ENCODE measurements at regions not wholly inside any gene's neighbourhood (a gene's known extent, or its start where the extent isn't known, plus 50 kb on each side); places are given as distances from the start of the nearest gene placed in this dataset.

DNA sequence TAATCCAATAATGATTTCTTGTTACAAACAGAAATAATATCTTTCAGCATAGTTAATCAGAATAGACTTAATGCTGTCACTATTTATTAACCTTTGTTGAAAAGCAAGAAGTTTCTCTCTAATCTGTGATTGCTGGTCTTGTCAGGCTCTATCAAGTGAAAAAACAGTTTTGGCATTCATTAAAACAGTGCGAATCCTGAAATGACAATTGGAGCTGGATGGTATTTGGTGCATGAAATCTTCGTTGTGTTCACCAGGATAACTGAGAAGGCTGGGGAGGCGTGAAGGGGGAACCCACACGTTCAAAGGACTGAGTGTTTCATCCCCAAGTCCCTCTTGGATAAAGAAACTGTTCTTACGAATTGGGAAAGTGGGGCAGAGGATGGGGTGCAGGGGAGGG is 190.2 kb upstream of the MYL2 start:
- DNase-seq (ENCODE audit: low read depth in 3 of 3), result no peak

DNA sequence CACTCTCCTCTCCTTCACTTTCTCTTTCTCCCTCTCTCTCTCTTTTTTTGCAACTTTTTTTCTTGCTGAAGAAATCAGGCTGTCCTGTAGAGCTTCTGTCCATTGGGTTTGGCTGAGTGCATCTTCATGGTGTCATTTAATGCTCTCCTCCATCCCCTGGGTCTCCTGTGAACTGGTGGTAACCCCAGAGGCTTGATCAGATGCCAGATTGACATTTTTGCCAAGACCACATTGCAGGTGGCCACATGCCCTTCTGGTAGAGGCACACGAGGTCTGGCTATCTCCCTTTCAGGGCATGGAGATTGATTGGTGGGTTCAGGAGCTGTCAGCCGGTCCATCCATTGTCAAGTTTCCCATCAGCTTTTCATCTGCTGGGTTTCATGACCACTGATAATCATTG is 188.3 kb upstream of the MYL2 start:
- no peak for DNase-seq (ENCODE audit: low read depth in 3 of 3)

DNA sequence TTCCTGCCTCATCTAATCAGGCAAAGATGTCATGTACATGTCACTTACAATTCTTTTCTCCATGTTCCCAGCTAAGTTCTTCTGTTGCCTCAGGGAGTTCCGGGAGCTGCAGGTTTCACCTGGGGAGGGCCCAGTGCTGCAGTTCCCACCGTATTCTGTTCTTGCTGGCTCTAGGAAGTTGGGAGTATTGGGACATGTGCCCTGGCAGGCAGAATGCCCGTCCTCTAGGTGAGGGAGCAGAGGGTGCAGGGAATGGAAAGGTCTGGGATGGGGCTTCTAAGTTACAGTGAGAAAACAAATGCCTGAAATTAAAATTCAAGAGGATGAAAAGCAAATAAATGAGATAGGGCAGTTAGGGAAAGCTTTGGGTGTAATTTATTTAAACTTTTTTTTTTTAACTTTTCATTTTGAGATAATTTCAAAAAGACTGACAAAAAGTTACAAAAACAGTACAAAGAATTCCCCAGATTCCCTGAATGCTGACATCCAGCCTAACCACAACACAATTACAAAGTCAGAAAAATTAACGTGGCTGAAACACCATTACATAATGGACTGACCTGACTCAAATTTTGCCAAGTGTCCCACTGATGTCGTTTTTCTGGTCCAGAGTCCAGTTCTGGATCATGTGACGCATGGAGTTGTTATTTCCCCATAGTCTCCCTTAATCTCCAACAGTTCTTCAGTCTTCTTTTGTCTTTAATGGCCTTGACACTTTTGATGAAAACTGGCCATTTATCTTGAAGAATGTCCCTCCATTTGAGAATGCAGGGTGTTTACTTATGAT is 187.2 kb upstream of the MYL2 start:
- DNase-seq (ENCODE audit: low read depth in 3 of 3), result no peak

DNA sequence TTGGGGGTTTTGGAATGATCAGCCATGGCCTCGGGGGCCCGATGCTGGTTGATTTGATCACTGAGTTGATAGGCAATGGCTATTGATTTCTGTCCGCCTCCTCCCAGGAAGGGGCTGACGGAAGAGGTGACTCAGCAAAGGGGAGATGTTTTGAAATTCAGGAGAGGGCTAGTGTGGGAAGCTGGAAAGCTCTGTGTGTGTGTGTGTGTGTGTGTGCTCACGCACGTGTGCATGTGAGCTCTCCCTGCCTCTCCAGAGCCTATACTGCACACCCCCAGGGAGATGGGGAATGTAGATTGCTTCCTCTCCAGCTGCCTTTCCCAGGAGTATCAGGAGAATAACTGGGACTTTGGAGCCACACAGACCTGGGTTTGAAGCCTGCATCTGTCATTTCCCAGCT is 184.9 kb upstream of the MYL2 start:
- DNase-seq (ENCODE audit: low read depth in 3 of 3), result no peak

DNA sequence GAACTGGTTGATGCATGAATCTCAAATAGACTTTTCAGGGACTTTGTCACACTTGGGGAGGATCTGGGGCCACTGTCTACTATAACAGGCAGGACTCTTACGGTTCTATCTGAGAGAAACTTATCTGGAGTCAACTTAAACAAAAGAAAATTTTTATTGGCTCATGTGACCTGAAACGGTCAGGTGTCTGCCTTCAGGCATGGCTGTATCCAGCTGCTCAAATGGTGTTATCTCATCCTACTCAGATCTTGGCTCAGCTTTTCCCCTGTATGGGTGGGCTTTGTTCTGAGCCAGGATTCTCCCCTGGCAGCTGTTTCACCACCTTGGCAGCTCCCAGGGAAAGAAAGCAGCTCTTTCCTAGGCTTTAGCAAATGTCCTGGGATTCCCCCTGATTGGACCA is 183.2 kb upstream of the MYL2 start:
- no peak for DNase-seq (ENCODE audit: low read depth in 3 of 3)

DNA sequence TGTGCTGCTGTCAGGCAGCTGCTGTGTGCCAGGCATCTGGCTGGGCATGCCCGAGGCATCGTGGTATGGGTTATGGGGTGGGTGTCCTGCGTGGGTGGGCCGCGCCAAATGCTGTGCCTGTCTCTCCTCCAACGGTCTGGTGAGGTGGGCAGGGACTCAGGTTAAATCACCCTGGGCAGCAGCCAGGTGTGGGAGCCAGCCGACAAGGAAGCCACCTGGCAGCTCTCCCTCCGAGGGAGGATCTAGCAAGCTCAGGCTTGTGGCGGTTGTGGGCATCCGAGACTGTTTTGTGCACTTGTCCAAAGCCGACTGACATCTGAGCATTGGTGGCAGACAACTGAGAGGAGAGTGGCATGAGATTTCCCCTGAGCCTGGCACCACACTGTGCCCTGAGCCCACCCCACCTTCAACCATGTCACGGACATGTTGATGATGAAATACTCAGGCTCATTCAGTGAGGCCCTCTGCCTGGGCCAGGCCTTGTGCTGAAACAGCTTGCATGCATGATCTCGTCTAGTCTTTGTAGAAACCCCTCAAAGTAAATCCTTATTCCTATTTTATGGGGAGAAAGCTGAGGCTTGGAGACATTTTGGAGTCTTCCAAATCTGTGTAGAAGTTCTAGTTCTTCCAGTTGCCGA is 181.8 kb upstream of the MYL2 start:
- DNase-seq (ENCODE audit: low read depth in 3 of 3), result no peak

GRCh38 chr12:111101003-111101402 is 180.6 kb upstream of the MYL2 start:
- DNase-seq (ENCODE audit: low read depth in 3 of 3), result no peak

DNA sequence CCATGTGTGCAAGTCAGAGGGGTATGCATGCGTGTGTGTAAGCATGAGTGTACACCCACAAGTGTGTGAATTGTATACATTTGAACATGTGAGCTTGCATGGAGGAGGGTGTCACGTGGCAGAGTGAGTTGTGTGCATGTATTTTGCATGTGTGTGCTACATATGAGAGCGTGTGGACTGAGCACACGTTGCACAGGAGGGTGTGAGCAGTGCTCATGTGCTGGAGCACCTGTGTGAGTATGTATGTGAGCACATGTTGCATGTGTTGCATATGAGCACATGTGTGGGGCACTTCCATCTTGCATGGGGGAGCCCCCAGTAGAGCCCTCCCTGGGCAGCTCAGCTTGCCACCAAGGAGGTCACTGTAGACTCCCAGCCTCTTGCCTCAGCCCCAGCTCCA is 180.2 kb upstream of the MYL2 start:
- no peak for DNase-seq (ENCODE audit: low read depth in 3 of 3)

- DNase-seq (ENCODE audit: low read depth in 3 of 3), result no peak
Measured at GRCh38 chr12:111100003-111100402, 179.6 kb upstream of the MYL2 start.

DNA sequence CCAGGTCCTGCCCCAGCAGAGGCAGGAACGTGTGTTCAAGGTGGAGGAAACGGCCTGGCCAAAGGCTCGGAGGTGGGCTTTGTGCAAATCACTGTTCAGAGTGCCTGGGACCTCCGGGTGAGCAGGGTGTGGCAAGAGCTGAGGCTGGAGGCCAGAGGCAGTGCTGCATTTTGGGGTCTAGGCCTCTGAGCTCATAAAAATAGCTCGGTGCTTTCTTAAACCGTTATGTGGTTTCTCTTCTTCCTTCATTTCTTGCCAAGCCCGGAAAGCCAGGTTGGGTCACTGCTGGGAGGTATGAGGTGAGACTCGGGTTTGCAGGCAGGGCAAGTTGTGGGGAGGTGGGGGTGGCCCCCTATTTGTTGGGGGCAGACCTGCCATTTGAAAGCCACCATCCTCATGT is 178.8 kb upstream of the MYL2 start:
- DNase-seq (ENCODE audit: low read depth in 3 of 3), result no peak

- DNase-seq (ENCODE audit: low read depth in 3 of 3), result no peak
Measured at GRCh38 chr12:111094157-111095010, 174.0 kb upstream of the MYL2 start.

- DNase-seq (ENCODE audit: low read depth in 3 of 3), result peak in 1 of 3 experiments; percentile 12
Measured at GRCh38 chr12:111093428-111094142, 173.2 kb upstream of the MYL2 start.

DNA sequence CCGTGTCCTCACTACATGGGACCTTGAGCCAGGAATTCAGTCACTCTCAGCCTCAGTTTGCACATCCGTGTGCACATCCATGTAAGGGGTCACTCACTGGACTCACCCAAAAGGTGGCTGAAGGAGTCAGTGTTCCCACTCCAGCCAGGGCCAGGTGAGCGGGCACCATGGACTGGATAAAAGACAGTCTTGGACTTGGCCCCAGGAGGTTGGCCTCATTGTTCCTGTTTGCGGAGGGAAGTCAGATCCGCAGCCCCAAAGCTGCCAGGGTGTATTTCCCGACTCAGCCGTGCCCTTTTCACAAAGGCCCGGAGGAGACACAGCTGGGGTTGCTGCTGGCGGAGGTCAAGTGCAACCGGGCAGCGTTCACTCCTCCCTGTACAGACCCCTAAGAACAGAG is 170.7 kb upstream of the MYL2 start:
- DNase-seq (ENCODE audit: low read depth in 3 of 3), result no peak

GRCh38 chr12:111089616-111090015 is 169.2 kb upstream of the MYL2 start:
- no peak for DNase-seq (ENCODE audit: low read depth in 3 of 3)

GRCh38 chr12:111088409-111088808 is 168.0 kb upstream of the MYL2 start:
- no peak for DNase-seq (ENCODE audit: low read depth in 3 of 3)

GRCh38 chr12:111086947-111087700 is 166.7 kb upstream of the MYL2 start:
- DNase-seq (ENCODE audit: low read depth in 3 of 3), result no peak

GRCh38 chr12:111085096-111085495 is 164.7 kb upstream of the MYL2 start:
- no peak for DNase-seq (ENCODE audit: low read depth in 3 of 3)

DNA sequence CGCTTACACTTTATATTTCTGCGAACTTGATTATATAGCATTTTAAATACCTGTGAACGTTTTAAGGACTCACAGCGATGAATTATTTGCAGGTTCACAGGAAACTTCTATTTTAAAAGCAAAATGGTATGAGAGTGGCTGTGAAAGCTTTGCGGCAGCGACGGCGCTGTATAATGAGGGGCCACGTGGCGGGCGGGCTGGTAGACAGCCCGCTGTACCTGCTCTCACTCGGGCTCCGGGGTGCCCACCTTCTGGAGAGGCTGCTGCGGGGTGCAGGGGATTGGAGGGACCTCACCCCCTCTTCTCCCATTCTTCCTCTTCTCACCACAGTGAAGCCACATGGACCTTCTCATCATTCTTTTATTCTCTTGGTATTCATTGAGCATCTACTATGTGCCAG is 164.2 kb upstream of the MYL2 start:
- no peak for DNase-seq (ENCODE audit: low read depth in 3 of 3)

GRCh38 chr12:111084158-111084557 is 163.8 kb upstream of the MYL2 start:
- DNase-seq (ENCODE audit: low read depth in 3 of 3), result no peak

DNA sequence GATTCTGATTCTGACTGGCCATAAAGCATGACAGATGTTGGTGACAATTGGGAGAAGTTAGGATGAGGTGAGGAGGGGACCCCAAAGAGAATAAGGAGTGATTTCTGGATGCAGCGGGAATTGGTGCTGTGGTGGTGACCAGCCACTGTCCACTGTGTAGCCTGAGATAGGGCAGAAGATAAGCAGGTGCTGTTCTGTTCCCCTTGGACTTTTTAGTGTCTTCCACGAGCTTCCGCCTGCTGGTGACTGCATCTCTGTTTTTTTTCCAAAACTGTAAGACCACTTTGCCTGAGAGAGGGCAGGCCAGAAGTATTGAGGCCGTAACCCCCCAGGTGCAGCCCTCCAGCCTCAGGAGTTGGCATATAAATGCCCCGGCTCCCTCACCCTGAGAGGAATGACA is 161.2 kb upstream of the MYL2 start:
- DNase-seq (ENCODE audit: low read depth in 3 of 3), result no peak

DNA sequence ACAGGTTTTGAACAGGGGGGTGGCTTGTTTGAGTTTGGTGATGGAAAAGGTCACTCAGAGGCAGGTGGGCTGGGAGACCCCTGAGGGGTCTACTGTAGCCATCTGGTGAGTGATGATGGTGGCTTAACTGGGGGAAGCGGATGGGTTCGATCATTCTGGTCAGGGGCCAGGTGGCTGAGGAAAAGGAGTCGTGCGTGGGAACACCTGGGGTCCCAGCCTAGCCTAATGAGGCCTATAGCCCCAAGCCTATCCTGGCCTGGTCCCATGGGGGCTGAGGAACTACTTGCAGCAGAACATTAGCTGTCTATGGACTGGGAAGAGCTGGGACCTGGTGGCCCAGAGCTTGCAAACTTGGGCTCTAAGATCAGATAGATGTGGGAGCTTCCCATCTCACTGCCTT is 158.4 kb upstream of the MYL2 start:
- no peak for DNase-seq (ENCODE audit: low read depth in 3 of 3)

All from stimulated activated CD4-positive, alpha-beta T cell treated with anti-CD3 and anti-CD28 coated beads, TNF-alpha, amount 100 ng/mL, for 4 hours (primary cell).